MM.1S (cell line): ENCODE measurements at regions not wholly inside any gene's neighbourhood (a gene's known extent, or its start where the extent isn't known, plus 50 kb on each side); places are given as distances from the start of the nearest gene placed in this dataset.

ENCODE experiments used
- DNase-seq: peaks from one replicate; pipeline ENCODE4 v3.0.0-alpha.2; 2015
- H2AFZ ChIP-seq: fragments of 300-600 bp; sonication (generic); 2 replicates; pipeline ENCODE4 v1.6.0; 2016; ENCODE audit warnings: antibody characterized with exemption, low read length
- H3F3A ChIP-seq: fragments of 300-600 bp; sonication (generic); 2 replicates; pipeline ENCODE4 v1.6.1; 2016; ENCODE audit warnings: mild to moderate bottlenecking, antibody characterized with exemption, low read length, moderate library complexity, mixed read lengths; ENCODE audit not compliant: insufficient read depth
- H3K27ac ChIP-seq: fragments of 300-600 bp; sonication (generic); 2 replicates; pipeline ENCODE4 v1.5.1; 2016; ENCODE audit warnings: mild to moderate bottlenecking, low read length
- H3K27me3 ChIP-seq: fragments of 300-600 bp; sonication (generic); replicated peaks from 2 replicates; pipeline ENCODE4 v1.6.0; 2016; ENCODE audit warnings: low read length; ENCODE audit not compliant: insufficient read depth
- H3K36me3 ChIP-seq: fragments of 300-600 bp; sonication (generic); replicated peaks from 2 replicates; pipeline ENCODE4 v1.6.1; 2016; ENCODE audit warnings: mild to moderate bottlenecking, low read length, mixed read lengths; ENCODE audit not compliant: insufficient read depth
- H3K4me1 ChIP-seq: fragments of 300-600 bp; sonication (generic); 2 replicates; pipeline ENCODE4 v1.6.1; 2016; ENCODE audit warnings: low read length, mixed read lengths
- H3K4me2 ChIP-seq: fragments of 300-600 bp; sonication (generic); 2 replicates; pipeline ENCODE4 v1.6.0; 2016; ENCODE audit warnings: low read depth, low read length
- H3K4me3 ChIP-seq: fragments of 300-600 bp; sonication (generic); 2 replicates; pipeline ENCODE4 v1.5.1; 2016; ENCODE audit warnings: low read length, mixed read lengths
- H3K79me2 ChIP-seq: fragments of 300-600 bp; sonication (generic); 2 replicates; pipeline ENCODE4 v1.6.1; 2016; ENCODE audit warnings: mixed run types, low read length, mixed read lengths
- H3K9ac ChIP-seq: fragments of 300-600 bp; sonication (generic); 2 replicates; pipeline ENCODE4 v1.6.1; 2016; ENCODE audit warnings: low read length, mixed read lengths
- H3K9me2 ChIP-seq: fragments of 300-600 bp; sonication (generic); replicated peaks from 2 replicates; pipeline ENCODE4 v1.6.1; 2016; ENCODE audit warnings: mild to moderate bottlenecking, low read length, mixed read lengths; ENCODE audit not compliant: insufficient read depth
- H3K9me3 ChIP-seq: fragments of 300-600 bp; sonication (generic); replicated peaks from 2 replicates; pipeline ENCODE4 v1.6.1; 2016; ENCODE audit warnings: mild to moderate bottlenecking, low read length, mixed read lengths; ENCODE audit not compliant: insufficient read depth
- H4K20me1 ChIP-seq: fragments of 300-600 bp; sonication (generic); 2 replicates; pipeline ENCODE4 v1.6.1; 2016; ENCODE audit warnings: mild to moderate bottlenecking, low read length, moderate library complexity, mixed read lengths; ENCODE audit not compliant: insufficient read depth
- EZH2 ChIP-seq: fragments of 300-600 bp; sonication (generic); optimal IDR thresholded peaks from 2 replicates; pipeline ENCODE3; 2017; ENCODE audit warnings: low read depth, mild to moderate bottlenecking, antibody characterized with exemption, low read length, mixed read lengths
- EZH2phosphoT487 ChIP-seq: fragments of 300-600 bp; sonication (generic); IDR thresholded peaks from 2 replicates; pipeline ENCODE4 v1.6.1; 2018; ENCODE audit warnings: antibody characterized with exemption, low read length
- TF ChIP-seq, protein P1 (sequence below): fragments of 300-600 bp; sonication (generic); IDR thresholded peaks from 2 replicates; pipeline ENCODE4 v1.5.1; 2016; ENCODE audit warnings: antibody characterized with exemption, low read length, mixed read lengths

GRCh38 chr3:81363816-81364215 is 397.6 kb downstream of the GBE1 start:
- TF ChIP-seq, protein P1, sequence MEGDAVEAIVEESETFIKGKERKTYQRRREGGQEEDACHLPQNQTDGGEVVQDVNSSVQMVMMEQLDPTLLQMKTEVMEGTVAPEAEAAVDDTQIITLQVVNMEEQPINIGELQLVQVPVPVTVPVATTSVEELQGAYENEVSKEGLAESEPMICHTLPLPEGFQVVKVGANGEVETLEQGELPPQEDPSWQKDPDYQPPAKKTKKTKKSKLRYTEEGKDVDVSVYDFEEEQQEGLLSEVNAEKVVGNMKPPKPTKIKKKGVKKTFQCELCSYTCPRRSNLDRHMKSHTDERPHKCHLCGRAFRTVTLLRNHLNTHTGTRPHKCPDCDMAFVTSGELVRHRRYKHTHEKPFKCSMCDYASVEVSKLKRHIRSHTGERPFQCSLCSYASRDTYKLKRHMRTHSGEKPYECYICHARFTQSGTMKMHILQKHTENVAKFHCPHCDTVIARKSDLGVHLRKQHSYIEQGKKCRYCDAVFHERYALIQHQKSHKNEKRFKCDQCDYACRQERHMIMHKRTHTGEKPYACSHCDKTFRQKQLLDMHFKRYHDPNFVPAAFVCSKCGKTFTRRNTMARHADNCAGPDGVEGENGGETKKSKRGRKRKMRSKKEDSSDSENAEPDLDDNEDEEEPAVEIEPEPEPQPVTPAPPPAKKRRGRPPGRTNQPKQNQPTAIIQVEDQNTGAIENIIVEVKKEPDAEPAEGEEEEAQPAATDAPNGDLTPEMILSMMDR, result no peak
- TF ChIP-seq EZH2 (no peak), EZH2phosphoT487 (no peak)
- Histone ChIP-seq H3K9me2 (no peaks in the 10 kb centered on the region), H3K79me2 (no peaks in the 10 kb centered on the region), H3K36me3 (no peaks in the 10 kb centered on the region), H3K9me3 (no peaks in the 10 kb centered on the region), H3K27ac (no peak overlapping the region), H3K4me1 (no peaks in the 10 kb centered on the region), H3K4me2 (no peak overlapping the region), H3K27me3 (no peaks in the 10 kb centered on the region), H2AFZ (no peak overlapping the region), H3F3A (no peaks in the 10 kb centered on the region), H3K4me3 (no peak overlapping the region), H4K20me1 (no peaks in the 10 kb centered on the region), H3K9ac (no peak overlapping the region)
- no peak for DNase-seq

DNA sequence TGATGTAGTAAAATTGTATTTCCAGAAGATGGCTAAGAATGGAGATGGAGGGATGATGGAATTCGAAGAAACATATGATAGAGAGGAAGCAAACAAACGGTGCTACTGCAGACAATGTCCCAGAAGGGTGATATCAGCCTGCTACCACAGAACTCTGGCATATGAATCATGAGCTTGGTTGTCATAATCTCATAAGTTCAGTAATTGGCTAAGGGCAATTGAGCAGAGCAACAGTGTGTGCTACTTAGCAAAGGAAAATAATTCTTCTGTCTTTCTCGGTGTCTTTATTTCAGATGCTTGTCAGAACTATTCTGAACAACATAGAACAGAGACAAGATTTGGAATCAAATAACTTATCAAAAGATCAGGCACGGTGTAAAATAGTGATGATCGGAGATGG is 407.3 kb downstream of the GBE1 start:
- Histone ChIP-seq H3F3A (no peaks in the 10 kb centered on the region), H3K9ac (no peak overlapping the region), H3K9me3 (no peaks in the 10 kb centered on the region), H3K4me2 (no peak overlapping the region), H2AFZ (no peak overlapping the region), H3K9me2 (no peaks in the 10 kb centered on the region), H3K79me2 (no peaks in the 10 kb centered on the region), H3K4me3 (no peak overlapping the region), H3K4me1 (no peaks in the 10 kb centered on the region), H4K20me1 (no peaks in the 10 kb centered on the region), H3K27me3 (no peaks in the 10 kb centered on the region), H3K27ac (no peak overlapping the region), H3K36me3 (no peaks in the 10 kb centered on the region)
- no peak for DNase-seq
- TF ChIP-seq, protein P1, result no peak
- TF ChIP-seq EZH2 (no peak), EZH2phosphoT487 (no peak)

DNA sequence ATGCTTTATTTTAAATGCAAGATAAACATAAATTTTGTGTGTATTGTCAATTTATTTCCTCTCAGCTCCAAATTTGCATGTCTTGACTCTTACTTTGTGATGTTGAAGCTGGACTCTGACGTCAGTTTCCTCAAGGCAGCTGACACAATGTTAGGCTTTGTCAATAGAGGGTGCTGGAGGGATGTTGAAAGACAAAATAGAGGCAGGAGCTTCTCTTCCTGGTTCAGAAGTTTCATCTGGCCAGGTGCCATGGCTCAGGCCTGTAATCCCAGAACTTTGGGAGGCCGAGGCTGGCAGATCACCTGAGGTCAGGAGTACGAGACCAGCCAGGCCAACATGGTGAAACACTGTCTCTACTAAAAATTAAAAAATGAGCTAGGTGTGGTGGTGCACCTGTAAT is 408.6 kb downstream of the GBE1 start:
- TF ChIP-seq, protein P1, result no peak; the same call in 1 of the 2 replicates
- no peak for TF ChIP-seq EZH2phosphoT487
- TF ChIP-seq EZH2, result no peak
- no peak overlapping the region for H3K4me3 ChIP-seq
- no peaks in the 10 kb centered on the region for H3F3A ChIP-seq
- no peak overlapping the region for H3K27ac ChIP-seq
- peak; percentile 17 for DNase-seq
- no peaks in the 10 kb centered on the region for H3K9me2 ChIP-seq
- no peak overlapping the region for H3K9ac ChIP-seq
- no peaks in the 10 kb centered on the region for H3K9me3 ChIP-seq
- H2AFZ ChIP-seq, result no peak overlapping the region
- H3K4me2 ChIP-seq, result no peak overlapping the region
- no peaks in the 10 kb centered on the region for H4K20me1 ChIP-seq
- H3K27me3 ChIP-seq, result no peaks in the 10 kb centered on the region
- no peaks in the 10 kb centered on the region for H3K4me1 ChIP-seq
- H3K36me3 ChIP-seq, result no peaks in the 10 kb centered on the region
- no peaks in the 10 kb centered on the region for H3K79me2 ChIP-seq
